ENCODE measurements at regions not wholly inside any gene's neighbourhood (a gene's known extent, or its start where the extent isn't known, plus 50 kb on each side); places are given as distances from the start of the nearest gene placed in this dataset.

DNA sequence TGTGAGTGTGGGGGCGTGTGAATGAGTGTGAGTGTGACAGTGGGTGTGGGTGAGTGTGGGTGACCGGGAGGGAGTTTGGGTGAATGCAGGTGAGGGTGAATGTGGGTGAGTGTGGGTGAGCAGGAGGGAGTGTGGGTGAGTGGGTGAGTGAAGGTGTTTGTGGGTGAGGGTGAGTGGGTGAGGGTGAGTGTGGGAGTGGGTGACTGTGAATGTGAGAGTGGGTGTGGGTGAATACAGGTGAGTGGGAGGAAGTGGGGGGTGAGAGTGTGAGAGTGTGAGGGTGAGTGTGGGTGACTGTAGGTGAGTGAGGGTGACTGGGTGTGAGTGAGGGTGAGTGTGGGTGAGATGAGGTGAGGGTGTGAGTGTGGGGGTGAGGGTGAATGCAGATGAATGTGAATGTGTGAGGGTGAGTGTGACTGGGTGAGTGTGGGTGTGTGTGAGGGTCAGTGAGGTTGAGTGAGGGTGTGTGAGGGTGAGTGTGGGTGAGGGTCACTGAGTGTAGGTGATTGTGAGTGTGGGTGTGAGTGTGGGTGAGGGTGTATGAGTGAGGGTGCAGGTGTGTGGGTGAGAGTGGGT is 1677.3 kb upstream of the TENM3 start:
- H3K4me3 ChIP-seq (ENCODE audit: control insufficient read depth, low read depth, low read length): no peak overlapping the region
- no peak for DNase-seq (ENCODE audit: low read depth)
- TF ChIP-seq, protein P1, sequence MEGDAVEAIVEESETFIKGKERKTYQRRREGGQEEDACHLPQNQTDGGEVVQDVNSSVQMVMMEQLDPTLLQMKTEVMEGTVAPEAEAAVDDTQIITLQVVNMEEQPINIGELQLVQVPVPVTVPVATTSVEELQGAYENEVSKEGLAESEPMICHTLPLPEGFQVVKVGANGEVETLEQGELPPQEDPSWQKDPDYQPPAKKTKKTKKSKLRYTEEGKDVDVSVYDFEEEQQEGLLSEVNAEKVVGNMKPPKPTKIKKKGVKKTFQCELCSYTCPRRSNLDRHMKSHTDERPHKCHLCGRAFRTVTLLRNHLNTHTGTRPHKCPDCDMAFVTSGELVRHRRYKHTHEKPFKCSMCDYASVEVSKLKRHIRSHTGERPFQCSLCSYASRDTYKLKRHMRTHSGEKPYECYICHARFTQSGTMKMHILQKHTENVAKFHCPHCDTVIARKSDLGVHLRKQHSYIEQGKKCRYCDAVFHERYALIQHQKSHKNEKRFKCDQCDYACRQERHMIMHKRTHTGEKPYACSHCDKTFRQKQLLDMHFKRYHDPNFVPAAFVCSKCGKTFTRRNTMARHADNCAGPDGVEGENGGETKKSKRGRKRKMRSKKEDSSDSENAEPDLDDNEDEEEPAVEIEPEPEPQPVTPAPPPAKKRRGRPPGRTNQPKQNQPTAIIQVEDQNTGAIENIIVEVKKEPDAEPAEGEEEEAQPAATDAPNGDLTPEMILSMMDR (IDR thresholded peaks at IDR 0.05; ENCODE audit: control insufficient read depth, insufficient read depth, low read depth, low read length, missing control alignments): no peak

DNA sequence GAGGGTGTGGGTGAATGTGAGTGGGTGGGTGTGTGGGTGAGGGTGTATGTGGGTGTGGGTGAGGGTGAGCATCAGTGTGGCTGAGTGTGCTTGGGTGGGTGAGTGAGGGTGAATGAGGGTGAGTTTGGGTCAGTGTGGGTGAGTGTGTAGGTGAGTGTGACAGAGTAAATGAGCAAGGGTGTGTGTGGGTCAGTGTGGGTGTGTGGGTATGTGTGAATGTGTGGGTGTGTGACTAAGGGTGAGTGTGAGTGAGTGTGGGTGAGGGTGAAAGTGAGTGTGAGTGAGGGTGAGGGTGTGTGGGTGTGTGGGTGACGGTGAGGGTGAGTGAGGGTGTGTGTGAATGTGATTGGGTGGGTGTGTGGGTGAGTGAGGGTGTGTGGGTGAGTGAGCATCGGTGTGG is 1676.7 kb upstream of the TENM3 start:
- TF ChIP-seq, protein P1 (IDR thresholded peaks at IDR 0.05; ENCODE audit: control insufficient read depth, insufficient read depth, low read depth, low read length, missing control alignments): no peak
- DNase-seq (ENCODE audit: low read depth): no peak
- H3K4me3 ChIP-seq (ENCODE audit: control insufficient read depth, low read depth, low read length): no peak overlapping the region

DNA sequence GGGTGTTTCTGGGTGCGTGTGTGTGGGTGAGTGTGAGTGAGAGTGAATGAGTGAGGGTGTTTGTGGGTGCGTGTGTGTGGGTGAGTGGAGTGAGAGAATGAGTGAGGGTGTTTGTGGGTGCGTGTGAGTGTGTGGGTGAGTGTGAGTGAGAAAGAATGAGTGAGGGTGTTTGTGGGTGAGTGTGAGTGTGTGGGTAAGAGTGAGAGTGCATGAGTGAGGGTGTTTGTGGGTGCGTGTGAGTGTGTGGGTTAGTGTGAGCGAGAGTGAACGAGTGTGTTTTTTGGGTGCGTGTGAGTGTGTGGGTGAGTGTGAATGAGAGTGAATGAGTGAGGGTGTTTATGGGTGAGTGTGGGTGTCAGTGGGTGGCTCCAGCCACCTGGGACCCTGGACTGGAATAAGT is 1676.1 kb upstream of the TENM3 start:
- TF ChIP-seq, protein P1 (IDR thresholded peaks at IDR 0.05; ENCODE audit: control insufficient read depth, insufficient read depth, low read depth, low read length, missing control alignments): no peak
- no peak for DNase-seq (ENCODE audit: low read depth)
- no peak overlapping the region for H3K4me3 ChIP-seq (ENCODE audit: control insufficient read depth, low read depth, low read length)

DNA sequence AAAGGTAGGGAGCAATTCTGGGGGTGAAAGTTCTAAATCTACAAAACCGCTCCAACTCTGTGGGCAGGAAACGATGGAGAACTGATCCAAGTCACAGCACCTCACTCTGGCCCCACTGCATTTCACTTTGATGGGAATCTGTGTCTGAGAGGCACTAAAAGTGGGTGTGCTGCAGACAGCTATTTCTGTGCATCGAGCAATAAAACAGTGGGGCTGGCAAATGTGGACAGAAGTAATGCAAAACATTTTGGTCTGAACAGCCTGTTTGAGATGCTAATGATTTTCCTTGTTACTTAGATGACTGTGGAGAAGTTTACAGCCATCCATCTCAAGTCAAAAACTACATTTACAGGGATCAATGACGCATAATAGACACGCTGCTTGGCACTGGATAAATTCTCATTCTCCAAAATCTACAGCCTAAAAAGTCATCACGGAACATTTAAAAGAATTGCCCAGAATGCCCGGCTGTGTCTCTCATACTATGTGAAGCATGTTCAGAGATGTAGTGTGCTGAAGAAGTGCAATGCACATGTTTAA is 1671.6 kb upstream of the TENM3 start:
- no peak overlapping the region for H3K4me3 ChIP-seq (ENCODE audit: control insufficient read depth, low read depth, low read length)
- TF ChIP-seq, protein P1 (IDR thresholded peaks at IDR 0.05; ENCODE audit: control insufficient read depth, insufficient read depth, low read depth, low read length, missing control alignments): no peak
- DNase-seq (ENCODE audit: low read depth): no peak

DNA sequence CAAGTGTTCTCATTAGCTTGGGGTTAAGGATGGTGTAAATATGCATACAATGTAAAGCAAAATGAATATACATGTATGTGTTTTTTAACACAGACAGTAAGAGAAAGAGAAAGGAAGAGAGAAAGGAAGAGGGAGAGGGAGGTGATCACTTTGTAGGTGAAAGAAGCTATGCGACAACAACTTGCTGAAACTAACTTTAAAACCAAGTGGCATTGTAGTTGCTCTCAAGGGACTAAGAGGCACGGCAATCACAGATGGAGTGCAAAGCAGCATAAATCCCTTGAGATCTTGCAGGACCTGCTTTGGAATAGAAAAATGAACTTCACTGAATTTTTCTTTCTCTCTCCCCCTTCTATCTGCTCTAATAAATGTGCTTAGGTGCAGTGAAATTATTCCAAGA is 1665.0 kb upstream of the TENM3 start:
- H3K4me3 ChIP-seq (ENCODE audit: control insufficient read depth, low read depth, low read length): no peak overlapping the region
- TF ChIP-seq, protein P1 (IDR thresholded peaks at IDR 0.05; ENCODE audit: control insufficient read depth, insufficient read depth, low read depth, low read length, missing control alignments): no peak
- DNase-seq (ENCODE audit: low read depth): no peak

DNA sequence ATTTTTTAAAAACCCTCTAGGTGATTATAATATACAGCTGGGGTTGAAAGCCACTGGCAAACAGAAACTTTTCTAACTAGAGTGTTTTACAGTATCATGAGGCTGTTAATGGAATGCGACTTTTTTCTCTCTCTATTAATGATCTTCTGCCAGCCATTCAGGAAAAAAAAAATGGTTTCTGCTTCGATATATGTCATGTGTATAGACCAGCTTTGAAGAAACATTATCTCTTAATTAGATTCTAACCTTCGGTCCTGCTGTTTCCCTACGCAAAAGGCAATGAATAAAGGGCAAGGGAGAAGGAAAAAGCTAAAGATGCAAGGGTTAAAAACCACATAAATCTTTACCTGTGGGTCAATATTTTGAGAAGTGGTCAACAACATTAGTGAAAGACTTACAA is 1662.1 kb upstream of the TENM3 start:
- no peak for DNase-seq (ENCODE audit: low read depth)
- TF ChIP-seq, protein P1 (IDR thresholded peaks at IDR 0.05; ENCODE audit: control insufficient read depth, insufficient read depth, low read depth, low read length, missing control alignments): no peak
- no peak overlapping the region for H3K4me3 ChIP-seq (ENCODE audit: control insufficient read depth, low read depth, low read length)

All from AG09309 (cell line).